ENCODE measurements at regions not wholly inside any gene's neighbourhood (a gene's known extent, or its start where the extent isn't known, plus 50 kb on each side); places are given as distances from the start of the nearest gene placed in this dataset.

DNA sequence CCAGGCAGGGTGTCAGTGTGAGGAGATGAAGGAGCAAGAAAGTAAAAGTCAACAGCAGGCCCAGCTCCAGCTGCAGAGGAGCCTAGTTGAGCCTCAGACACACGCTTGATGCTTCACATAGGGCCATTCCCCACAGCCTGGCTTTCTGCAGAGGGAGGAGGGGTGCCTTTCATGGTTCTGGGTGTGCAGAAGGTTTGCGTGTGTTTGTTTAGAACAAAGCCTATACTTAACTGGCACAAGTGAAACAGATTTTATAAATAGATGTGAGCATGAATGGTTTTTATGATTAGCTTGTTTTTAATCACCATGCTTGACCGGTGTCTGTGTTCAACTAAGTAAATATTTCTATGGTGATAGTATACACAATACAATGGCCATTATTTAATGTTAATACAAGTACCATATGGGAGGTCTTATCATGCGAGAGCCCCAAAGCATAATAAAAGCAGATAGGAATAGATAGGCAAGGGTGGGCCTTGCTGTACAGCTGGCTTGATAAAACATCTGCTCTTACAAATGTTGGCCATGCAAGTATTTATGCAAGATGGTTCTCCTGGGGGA lies 290.2 kb downstream of the ETS1 start:
- no peak for DNase-seq

DNA sequence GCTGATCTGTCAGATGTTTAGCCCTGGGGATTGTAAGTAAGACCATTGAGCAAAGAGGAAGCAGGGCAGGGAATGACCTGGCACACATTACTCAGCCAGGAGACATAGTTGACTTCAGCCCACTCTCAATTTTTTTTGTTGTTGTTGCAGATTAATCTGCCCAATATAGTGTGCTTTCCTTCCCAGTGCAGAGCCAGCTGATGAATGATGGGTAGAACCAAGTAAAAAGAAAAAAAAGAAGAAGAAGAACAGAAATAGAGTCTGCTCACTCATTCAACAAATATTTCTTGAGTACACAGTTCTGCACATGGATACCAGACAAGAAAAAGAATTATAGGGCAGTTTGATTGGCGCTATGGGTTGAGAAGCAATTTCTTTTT lies 292.7 kb downstream of the ETS1 start:
- peak; percentile 14 for DNase-seq

- DNase-seq = no peak
These were observed 293.2 kb downstream of the ETS1 start for GRCh38 chr11:128294001-128294670.

DNA sequence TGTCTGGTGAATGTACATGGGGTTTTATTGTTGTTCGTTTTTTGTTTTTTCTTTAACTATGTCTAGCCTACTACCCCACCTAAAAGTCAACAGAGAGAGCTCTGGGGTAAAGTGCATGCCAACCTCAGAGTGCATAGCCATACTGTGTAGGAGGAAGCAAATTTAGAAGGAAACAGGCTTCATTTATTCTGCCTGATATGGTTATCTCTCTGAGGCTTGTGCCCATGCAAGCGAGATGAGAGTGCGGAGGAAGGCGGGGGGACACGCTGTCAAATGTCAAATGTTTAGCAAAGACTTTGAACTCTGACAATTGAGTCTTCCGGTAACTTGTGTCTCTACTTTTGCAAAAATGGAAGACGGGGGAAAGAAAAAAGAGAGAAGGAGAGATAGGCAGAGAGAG lies 295.5 kb downstream of the ETS1 start:
- DNase-seq = no peak

- DNase-seq = no peak
These were observed 296.4 kb downstream of the ETS1 start for GRCh38 chr11:128291007-128291406.

DNA sequence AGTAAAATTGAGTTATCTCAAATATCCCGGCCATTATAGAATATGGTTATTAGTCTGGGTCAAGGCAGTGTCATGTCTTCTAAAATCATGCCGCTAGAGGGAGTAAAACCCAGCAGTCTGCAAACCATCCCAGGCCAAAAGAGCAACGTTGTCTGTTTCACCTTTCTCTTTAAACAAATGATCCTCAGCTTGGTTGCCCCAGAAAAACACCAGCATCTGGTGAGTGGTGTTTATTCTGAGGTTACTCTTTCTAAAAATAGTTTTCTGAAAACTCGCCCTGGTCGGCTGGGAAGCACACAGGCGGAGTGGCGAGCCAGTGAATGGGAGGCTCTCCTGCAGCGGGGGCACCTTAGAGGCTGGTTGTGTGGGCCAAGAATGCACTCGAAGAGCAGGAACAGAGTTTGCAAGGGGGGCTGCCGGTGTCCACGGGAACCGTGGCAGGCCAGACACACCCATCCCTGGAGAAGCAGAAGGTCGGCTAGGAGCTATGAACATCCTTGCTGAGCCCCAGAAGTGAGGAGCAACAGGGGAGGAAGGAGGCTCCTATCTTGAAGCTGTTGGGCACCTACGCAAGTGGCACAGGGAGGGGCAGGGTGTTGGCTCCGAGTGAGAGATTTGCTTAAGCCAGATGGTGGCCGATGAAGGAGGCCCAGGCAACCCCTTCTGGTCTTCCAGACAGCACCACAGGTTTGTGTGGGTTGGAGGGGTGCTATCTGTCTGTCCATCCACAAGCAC lies 297.1 kb downstream of the ETS1 start:
- DNase-seq = peak; percentile 65

DNA sequence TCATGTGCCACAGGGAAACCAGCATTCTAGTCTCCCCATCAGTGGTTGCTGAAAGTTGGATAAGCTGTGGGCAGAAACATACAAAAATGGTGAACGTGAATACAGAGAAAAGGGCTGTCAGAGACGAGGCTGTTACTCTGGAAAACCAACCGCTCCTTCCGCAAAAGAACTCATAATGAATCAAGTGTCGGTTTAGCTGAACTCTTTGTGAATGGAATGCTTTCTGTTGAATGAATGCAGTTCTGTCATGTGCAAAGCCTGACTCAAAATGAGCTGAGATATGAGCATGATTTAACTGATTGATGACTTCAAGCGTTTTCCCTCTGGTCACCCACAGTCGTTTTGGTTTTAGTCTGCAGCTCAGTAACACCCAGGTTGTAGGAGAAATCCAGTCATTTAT lies 298.3 kb downstream of the ETS1 start:
- no peak for DNase-seq

DNA sequence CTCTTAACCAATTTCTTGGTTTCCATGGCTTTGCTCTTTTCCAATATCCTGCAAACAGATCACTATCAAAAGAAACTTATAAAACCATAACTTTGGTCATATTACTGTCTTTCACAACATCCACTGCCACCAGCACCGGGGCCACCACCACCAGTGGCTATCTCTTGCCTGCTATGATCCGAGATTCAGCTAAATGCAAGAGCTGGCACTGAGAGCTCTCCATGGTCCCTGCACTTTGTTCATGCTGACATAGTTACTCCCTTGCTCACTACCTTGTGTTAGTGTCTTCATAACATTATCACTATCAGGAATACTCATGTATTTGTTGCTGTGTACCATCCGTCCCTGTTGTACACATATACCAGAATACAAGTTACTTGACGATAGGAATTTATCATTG lies 299.0 kb downstream of the ETS1 start:
- DNase-seq = no peak

DNA sequence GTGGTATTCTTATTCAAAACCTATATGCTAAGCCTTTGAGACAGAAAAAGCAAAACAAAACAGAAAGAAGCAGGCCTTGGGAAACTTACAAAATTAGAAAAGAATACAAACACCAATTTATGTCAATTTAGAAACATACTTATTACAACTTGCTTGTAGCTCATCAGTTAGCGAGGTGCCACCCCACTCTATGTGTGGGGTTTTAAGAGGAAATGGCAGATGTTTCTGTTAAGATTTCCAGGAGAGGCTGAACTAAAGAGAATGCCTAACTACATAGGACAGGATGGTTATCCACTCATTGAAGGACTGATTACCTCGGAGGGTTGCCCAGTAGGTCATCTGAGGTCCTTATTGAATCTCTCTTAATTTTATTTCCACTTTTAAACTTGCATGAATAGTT lies 302.0 kb downstream of the ETS1 start:
- DNase-seq = no peak

DNA sequence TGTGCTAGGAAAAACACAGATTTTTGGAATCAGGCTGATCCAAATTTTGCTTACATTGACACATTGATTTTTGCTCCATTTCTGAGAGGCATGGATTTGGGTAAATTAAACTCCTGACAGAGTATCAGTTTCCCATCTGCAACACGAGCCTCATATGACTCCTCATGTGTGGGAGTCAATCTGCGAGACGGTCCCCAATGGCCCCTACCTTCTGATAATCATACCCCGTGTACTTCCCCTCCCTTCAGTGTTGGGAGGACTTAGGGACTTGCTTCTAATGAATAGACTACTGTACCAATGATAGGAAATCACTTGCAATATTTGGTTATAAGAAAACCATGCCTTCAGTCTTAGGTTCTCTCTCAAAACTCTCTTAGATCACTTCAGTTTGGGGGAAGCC lies 302.7 kb downstream of the ETS1 start:
- DNase-seq = no peak

DNA sequence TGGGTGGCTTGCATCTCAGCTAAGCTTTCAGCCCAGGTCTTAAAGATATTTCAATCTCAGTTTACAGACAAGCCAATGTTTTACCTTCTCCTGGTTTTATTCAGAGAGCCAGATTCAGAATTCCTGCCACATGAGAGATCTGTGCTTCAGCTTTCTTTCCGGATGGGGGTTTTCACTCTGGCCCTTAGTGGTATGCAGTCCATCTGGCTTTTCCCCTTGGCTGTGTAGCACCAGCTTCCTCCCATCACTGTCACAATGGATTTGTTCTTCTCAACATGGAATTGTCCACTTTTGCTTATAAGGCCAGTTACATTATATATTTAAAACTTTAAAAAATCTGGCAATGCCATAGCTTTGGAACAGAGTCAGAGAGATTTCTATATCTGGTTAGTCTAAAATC lies 303.9 kb downstream of the ETS1 start:
- DNase-seq = no peak

GRCh38 chr11:128282053-128282452 lies 305.3 kb downstream of the ETS1 start:
- DNase-seq = no peak

GRCh38 chr11:128279866-128280265 lies 307.5 kb downstream of the ETS1 start:
- DNase-seq = no peak

DNA sequence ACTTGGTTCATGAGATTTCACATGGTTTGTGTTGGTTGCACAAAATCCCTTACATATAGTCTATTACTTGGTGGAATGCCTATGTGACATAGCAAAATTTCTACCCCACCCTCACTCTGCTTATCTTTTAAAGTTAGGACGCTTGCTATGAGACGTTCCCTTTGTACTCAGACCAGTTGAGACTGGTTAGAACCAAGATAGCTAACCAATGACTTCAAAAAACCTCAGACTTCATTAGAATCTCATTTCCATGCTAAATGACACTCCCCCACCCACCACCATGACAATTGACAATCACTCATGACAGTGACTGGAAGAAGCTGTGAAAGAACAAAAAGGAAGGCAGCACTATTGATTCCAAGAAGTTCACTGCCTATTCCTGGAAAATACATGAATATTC lies 313.6 kb downstream of the ETS1 start:
- peak; percentile 17 for DNase-seq

DNA sequence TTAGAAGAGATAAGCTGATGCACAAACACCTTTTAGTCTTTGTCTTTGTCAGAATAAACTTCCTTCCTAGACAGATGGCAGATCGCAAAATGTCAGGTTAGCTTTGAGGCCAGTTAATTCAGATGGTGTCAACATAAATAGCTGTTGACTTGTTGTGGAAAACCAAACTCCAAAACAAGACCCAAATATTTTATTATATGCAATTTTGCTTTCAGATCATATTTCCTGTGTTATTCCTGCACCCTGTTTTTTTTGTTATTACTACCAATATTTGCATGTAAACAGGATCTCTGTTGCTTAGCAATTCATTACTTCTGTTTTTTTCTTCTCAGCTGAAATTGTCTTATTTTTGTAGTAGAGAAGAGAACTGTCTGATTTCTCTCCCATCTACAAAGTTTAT lies 316.0 kb downstream of the ETS1 start:
- peak; percentile 46 for DNase-seq

DNA sequence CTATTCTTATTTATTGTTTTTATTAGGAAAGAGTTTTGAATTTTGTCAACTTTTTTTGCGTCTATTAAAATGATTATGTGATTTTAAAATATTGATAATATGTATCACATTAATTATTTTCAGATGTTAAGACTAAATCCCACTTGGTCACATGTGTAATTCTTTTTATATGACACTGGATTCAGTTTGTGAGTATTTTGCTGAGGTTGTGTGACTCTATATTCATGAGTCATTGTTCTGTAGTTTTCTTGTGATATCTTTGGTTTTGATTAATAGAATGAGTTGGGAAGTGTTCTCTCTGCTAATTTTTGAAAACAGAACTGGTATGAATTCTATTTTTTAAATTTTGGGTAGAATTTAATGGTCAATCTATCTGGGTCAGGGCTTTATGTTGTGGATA lies 317.9 kb downstream of the ETS1 start:
- DNase-seq = no peak

DNA sequence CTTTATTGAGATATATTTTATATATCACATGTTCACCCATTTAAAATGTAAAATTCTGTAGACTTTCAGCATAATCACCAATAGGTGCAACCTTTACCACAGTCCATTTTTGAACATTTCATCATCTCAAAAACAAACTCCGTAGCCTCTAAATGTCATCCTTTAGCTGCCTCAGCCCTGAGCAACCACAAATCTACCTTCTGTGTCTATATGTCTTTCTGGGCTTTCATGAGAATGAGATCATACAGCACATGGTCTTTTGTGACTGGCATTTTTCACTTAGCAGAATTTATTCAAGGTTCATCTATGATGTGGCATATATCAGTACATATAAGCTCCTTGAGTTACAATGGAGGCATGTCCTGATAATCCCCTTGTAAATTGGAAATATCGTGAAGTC lies 320.5 kb downstream of the ETS1 start:
- no peak for DNase-seq

GRCh38 chr11:128262463-128263345 lies 324.7 kb downstream of the ETS1 start:
- no peak for DNase-seq

- DNase-seq = no peak
These were observed 326.3 kb downstream of the ETS1 start for GRCh38 chr11:128261011-128261421.

GRCh38 chr11:128260398-128260797 lies 327.0 kb downstream of the ETS1 start:
- DNase-seq = no peak

- DNase-seq = no peak
These were observed 327.5 kb downstream of the ETS1 start for GRCh38 chr11:128259816-128260215.

- peak; percentile 55 for DNase-seq
These were observed 332.4 kb downstream of the ETS1 start for GRCh38 chr11:128254941-128255340.

DNA sequence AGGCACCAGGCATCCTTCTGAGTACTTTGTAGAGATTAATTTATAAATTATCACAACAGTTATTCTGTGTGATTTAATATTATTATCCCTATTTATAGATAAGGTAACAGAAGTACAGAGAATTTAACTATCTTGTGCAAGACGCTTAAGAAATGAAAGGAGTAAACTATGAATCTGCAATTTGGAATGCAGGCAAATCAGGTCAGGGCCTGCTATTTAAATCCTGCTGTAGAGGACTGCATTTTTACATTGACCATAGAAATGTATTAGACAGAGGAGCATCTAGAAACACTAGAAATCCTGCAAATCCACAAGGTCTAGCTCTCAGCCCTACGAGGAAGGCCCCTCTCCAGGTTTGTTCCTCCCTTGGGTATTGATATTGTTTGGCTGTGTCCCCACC lies 336.2 kb downstream of the ETS1 start:
- DNase-seq = no peak

- no peak for DNase-seq
These were observed 336.9 kb downstream of the ETS1 start for GRCh38 chr11:128250482-128250881.
